ENCODE measurements at regions not wholly inside any gene's neighbourhood (a gene's known extent, or its start where the extent isn't known, plus 50 kb on each side); places are given as distances from the start of the nearest gene placed in this dataset.
"Not testable (repeated sequence)": the region's sequence is repeated elsewhere in the genome, so short reads cannot be mapped to it uniquely, and the experiment has no call there.

DNA sequence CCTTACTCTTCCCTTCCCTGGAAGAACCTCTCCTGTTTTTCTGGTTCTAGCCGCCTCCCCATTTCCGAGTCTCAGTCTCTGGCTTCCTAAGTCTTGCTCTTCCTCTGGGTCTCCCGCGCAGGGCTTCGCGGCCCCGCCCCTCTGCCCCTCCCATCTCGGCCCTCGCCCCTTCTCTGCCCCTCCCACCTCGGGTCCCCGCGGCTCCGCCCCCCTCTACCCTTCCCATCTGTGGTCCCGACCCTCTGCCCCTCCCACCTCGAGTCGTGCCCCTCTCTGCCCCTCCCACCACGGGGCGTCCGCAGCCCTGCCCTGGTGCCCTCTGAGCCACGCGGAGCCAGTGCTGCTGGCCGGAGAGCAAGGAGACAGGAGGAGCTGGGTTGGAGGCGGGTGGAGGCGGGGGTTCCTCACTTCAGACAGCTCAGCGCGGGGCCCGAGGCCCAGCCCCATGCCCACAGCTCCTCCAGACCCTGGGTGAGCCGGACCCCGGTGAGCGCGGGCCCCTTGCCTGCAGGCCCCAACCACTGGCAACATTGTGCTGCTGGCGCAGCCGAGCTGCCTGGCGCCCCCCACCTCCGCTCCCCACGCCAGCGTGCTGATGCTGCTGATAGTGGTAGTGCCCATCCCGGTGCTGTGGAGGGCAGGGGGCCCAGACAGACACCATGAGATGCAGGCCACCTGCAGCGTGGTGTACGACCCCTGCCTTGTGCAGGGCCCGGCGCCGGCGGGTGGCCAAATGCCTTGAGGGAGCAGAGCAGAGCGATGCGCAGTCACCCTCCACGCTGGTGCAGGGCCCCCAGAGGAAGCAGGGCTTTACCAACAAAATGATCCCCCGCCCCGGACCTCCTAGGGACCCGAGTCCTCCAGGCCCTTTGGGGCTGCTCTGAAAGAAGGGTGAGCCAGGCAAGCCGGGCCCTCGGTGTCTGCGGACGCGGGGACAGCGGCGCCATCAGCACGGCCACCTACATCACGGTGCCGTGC lies 2115.3 kb downstream of the TP53TG3F start:
- TF ChIP-seq, protein P1, sequence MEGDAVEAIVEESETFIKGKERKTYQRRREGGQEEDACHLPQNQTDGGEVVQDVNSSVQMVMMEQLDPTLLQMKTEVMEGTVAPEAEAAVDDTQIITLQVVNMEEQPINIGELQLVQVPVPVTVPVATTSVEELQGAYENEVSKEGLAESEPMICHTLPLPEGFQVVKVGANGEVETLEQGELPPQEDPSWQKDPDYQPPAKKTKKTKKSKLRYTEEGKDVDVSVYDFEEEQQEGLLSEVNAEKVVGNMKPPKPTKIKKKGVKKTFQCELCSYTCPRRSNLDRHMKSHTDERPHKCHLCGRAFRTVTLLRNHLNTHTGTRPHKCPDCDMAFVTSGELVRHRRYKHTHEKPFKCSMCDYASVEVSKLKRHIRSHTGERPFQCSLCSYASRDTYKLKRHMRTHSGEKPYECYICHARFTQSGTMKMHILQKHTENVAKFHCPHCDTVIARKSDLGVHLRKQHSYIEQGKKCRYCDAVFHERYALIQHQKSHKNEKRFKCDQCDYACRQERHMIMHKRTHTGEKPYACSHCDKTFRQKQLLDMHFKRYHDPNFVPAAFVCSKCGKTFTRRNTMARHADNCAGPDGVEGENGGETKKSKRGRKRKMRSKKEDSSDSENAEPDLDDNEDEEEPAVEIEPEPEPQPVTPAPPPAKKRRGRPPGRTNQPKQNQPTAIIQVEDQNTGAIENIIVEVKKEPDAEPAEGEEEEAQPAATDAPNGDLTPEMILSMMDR (IDR thresholded peaks at IDR 0.05; ENCODE audit: low read depth, low read length): no peak
- TF ChIP-seq POLR2A (IDR thresholded peaks at IDR 0.05; ENCODE audit: extremely low read depth, insufficient read length): no peak
- TF ChIP-seq, protein P2, sequence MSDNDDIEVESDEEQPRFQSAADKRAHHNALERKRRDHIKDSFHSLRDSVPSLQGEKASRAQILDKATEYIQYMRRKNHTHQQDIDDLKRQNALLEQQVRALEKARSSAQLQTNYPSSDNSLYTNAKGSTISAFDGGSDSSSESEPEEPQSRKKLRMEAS (IDR thresholded peaks at IDR 0.05; ENCODE audit: low read depth, low read length): no peak
- no peak for TF ChIP-seq MYC (IDR thresholded peaks at IDR 0.05; ENCODE audit: low read depth, low read length)
- DNase-seq (ENCODE audit: low read depth): no peak
- H3K4me3 ChIP-seq (ENCODE audit: low read depth, low read length): no peak overlapping the region

DNA sequence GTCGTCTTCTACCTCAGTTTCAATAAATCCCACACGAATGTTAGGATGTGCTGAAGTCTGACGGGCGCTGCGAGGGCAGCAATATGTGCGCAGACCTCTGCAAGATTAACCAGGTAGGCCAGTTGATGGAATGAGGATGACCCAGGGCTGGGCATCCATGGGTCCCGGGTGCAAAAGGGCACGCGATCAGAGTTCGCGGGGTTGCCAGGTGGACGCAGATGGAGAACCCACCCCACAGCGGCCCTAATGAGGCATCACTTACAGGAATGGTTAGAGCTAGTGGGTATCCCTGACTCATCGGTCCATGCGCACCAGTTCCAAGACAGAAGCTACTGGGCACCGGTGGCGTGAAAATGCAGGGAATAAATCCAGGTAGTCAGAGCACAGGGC lies 2116.0 kb downstream of the TP53TG3F start:
- no peak overlapping the region for H3K4me3 ChIP-seq (ENCODE audit: low read depth, low read length)
- DNase-seq (ENCODE audit: low read depth): no peak
- TF ChIP-seq, protein P1 (IDR thresholded peaks at IDR 0.05; ENCODE audit: low read depth, low read length): no peak
- TF ChIP-seq, protein P2 (IDR thresholded peaks at IDR 0.05; ENCODE audit: low read depth, low read length): no peak
- TF ChIP-seq POLR2A (IDR thresholded peaks at IDR 0.05; ENCODE audit: extremely low read depth, insufficient read length): no peak
- TF ChIP-seq MYC (IDR thresholded peaks at IDR 0.05; ENCODE audit: low read depth, low read length): no peak

DNA sequence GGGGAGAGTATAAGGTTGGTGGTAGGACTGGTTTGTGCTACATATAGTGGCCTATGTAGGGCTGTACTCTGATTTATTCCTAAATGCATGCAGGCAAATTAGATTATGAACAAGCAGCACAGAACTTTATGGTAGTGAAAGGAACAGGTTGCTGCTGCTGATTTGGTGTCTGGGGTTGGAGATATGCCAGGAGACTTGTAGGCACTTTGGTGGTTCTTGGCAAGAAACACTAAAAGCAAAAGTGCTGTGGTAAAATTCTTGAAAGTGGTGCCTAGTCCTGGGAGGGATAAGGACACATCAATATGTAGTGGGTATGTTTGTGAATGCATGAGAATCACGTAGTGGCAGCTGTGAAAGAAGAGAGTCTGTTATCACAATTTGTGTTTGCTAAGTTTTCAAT lies 2126.0 kb downstream of the TP53TG3F start:
- H3K4me3 ChIP-seq (ENCODE audit: low read depth, low read length): no peak overlapping the region
- no peak for DNase-seq (ENCODE audit: low read depth)
- TF ChIP-seq POLR2A (IDR thresholded peaks at IDR 0.05; ENCODE audit: extremely low read depth, insufficient read length): no peak
- TF ChIP-seq, protein P2 (IDR thresholded peaks at IDR 0.05; ENCODE audit: low read depth, low read length): no peak
- TF ChIP-seq, protein P1 (IDR thresholded peaks at IDR 0.05; ENCODE audit: low read depth, low read length): no peak
- no peak for TF ChIP-seq MYC (IDR thresholded peaks at IDR 0.05; ENCODE audit: low read depth, low read length)

DNA sequence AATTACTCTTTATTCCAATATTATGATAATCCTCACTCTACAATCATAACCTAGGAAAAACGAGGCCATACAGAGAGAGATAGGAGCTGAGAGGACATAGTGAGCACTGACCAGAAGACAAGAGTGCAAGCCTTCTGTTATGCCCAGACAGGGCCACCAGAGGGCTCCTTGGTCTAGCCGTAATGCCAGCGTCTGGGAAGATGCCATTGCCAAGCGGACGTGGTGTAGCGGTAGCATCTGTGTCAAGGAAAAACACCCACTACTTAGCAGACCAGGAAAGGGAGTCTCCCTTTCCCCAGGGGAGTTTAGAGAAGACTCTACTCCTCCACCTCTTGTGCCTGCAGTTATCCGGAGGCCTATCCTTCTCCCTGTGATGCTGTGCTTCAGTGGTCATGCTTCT lies 2131.5 kb downstream of the TP53TG3F start:
- not testable (repeated sequence) for H3K4me3 ChIP-seq (ENCODE audit: low read depth, low read length)
- TF ChIP-seq, protein P1 (IDR thresholded peaks at IDR 0.05; ENCODE audit: low read depth, low read length): peak; percentile 79
- peak; percentile 35 for DNase-seq (ENCODE audit: low read depth)

DNA sequence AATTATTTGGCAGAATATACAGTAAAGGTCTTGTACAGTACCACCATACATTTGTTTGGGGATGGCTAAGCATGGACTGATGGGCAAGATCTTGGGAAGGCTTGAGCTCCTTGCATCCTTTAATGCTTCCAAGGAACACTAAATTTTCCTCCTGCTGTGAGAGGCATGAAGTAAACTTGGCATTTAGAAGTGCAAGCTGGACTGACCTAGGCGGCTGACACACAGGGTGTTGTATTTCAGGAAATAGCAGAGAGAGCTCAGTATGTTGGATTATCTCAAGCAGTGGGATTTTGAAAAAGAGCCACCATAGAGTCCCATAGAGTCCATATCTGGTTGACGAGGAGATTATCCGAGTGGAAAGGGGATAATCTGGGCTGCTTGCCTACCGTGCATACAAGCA lies 2137.1 kb downstream of the TP53TG3F start:
- no peak overlapping the region for H3K4me3 ChIP-seq (ENCODE audit: low read depth, low read length)
- DNase-seq (ENCODE audit: low read depth): no peak
- TF ChIP-seq, protein P1 (IDR thresholded peaks at IDR 0.05; ENCODE audit: low read depth, low read length): no peak
- no peak for TF ChIP-seq POLR2A (IDR thresholded peaks at IDR 0.05; ENCODE audit: extremely low read depth, insufficient read length)
- TF ChIP-seq, protein P2 (IDR thresholded peaks at IDR 0.05; ENCODE audit: low read depth, low read length): no peak
- TF ChIP-seq MYC (IDR thresholded peaks at IDR 0.05; ENCODE audit: low read depth, low read length): no peak

All from NB4 (cell line).